H1 (cell line): ENCODE measurements at regions not wholly inside any gene's neighbourhood (a gene's known extent, or its start where the extent isn't known, plus 50 kb on each side); places are given as distances from the start of the nearest gene placed in this dataset.

Experiments
- CTCF ChIA-PET: fragments of 300-600 bp; sonication (Branson Sonifier 250); formaldehyde crosslinking; loops from one replicate; lab custom pipeline; 2021; ENCODE audit not compliant: partially characterized antibody; lab: Charles Lee
- POLR2A ChIA-PET: fragments of 300-600 bp; sonication (Branson Sonifier 250); formaldehyde crosslinking; loops from one replicate; lab custom pipeline; 2021; ENCODE audit warnings: inconsistent platforms; ENCODE audit not compliant: partially characterized antibody; lab: Charles Lee
- DNase-seq, 2 experiments: peaks; one replicate each; pipeline versions ENCODE4 v3.0.0 to v3.0.0-alpha.2; 2010 to 2022; ENCODE audit warnings: low spot score in 2 of 2, low read depth in 1 of 2, mixed read lengths in 1 of 2
- FAIRE-seq: peaks from 2 replicates; lab custom pipeline; 2011; peaks lifted over from hg19 to GRCh38; lab: Jason Lieb, UNC
- H2AFZ ChIP-seq: 2 replicates; pipeline ENCODE4 v1.8.1; 2012; ENCODE audit warnings: low read length, inconsistent platforms
- H2AK5ac ChIP-seq: 2 replicates; pipeline ENCODE4 v1.6.1; 2013; ENCODE audit warnings: low read depth, low read length
- H2BK120ac ChIP-seq: replicated peaks from 2 replicates; pipeline ENCODE3; 2013; ENCODE audit warnings: low read depth, low read length, inconsistent platforms
- H2BK12ac ChIP-seq: 2 replicates; pipeline ENCODE4 v1.6.1; 2013; ENCODE audit warnings: low read depth, low read length
- H2BK15ac ChIP-seq: 2 replicates; pipeline ENCODE4 v1.6.1; 2013; ENCODE audit warnings: low read length
- H2BK20ac ChIP-seq: 2 replicates; pipeline ENCODE4 v1.6.1; 2013; ENCODE audit warnings: low read length
- H2BK5ac ChIP-seq: 2 replicates; pipeline ENCODE4 v1.6.1; 2013; ENCODE audit warnings: low read depth, low read length
- H3K14ac ChIP-seq: 2 replicates; pipeline ENCODE4 v1.6.1; 2013; ENCODE audit warnings: inconsistent platforms; ENCODE audit not compliant: insufficient read length
- H3K18ac ChIP-seq: 2 replicates; pipeline ENCODE4 v1.6.1; 2013; ENCODE audit warnings: low read length; ENCODE audit errors: extremely low read depth
- H3K23ac ChIP-seq: 2 replicates; pipeline ENCODE4 v1.6.1; 2013; ENCODE audit warnings: inconsistent platforms; ENCODE audit not compliant: insufficient read length
- H3K23me2 ChIP-seq: 2 replicates; pipeline ENCODE4 v1.6.1; 2013; ENCODE audit warnings: low read depth, low read length
- H3K27ac ChIP-seq: 2 replicates; pipeline ENCODE4 v1.6.1; 2011; ENCODE audit warnings: low read depth, low read length, inconsistent platforms
- H3K27me3 ChIP-seq, 4 experiments: replicated peaks in 1 of 4; 1 replicate in 1 of 4; 2 replicates in 3 of 4; pipeline versions ENCODE4 v1.6.1 to v1.8.1; 2011 to 2013; ENCODE audit warnings: low read length in 3 of 4, mild to moderate bottlenecking in 3 of 4, inconsistent platforms in 2 of 4, mixed read lengths in 2 of 4, moderate library complexity in 1 of 4; ENCODE audit not compliant: control insufficient read depth in 3 of 4, insufficient read depth in 3 of 4; ENCODE audit errors: extremely low read depth in 1 of 4
- H3K36me3 ChIP-seq, 4 experiments: 2 replicates each; pipeline versions ENCODE4 v1.6.1 to v1.8.1; 2011 to 2013; ENCODE audit warnings: mild to moderate bottlenecking in 4 of 4, low read length in 3 of 4, moderate library complexity in 2 of 4, control low read depth in 1 of 4, inconsistent platforms in 1 of 4; ENCODE audit not compliant: insufficient read depth in 4 of 4, control insufficient read depth in 2 of 4
- H3K4ac ChIP-seq: replicated peaks from 2 replicates; pipeline ENCODE3; 2013; ENCODE audit warnings: low read length, low read depth, mixed read lengths, inconsistent platforms; ENCODE audit not compliant: insufficient read length
- H3K4me1 ChIP-seq, 4 experiments: replicated peaks in 1 of 4; 1 replicate in 1 of 4; 2 replicates in 3 of 4; pipeline versions ENCODE4 v1.6.1 to v1.8.1; 2011 to 2013; ENCODE audit warnings: low read length in 3 of 4, inconsistent platforms in 2 of 4, mixed read lengths in 1 of 4; ENCODE audit not compliant: insufficient read depth in 4 of 4, control insufficient read depth in 3 of 4
- H3K4me2 ChIP-seq, 2 experiments: 2 replicates each; pipeline versions ENCODE4 v1.6.1 to v1.8.1; 2011 to 2013; ENCODE audit warnings: low read depth in 2 of 2, low read length in 2 of 2, control low read depth in 1 of 2, inconsistent platforms in 1 of 2, mild to moderate bottlenecking in 1 of 2; ENCODE audit not compliant: insufficient read depth in 1 of 2
- H3K4me3 ChIP-seq, 4 experiments: fragments of 200-600, 300-600 bp in 1 of 4; sonication (generic), shearing (Covaris generic), sonication (Bioruptor Twin) in 1 of 4; 2 replicates each; pipeline versions ENCODE4 v1.5.1 to v1.8.1; 2011 to 2016; ENCODE audit warnings: low read length in 4 of 4, low read depth in 3 of 4, control low read depth in 2 of 4, inconsistent platforms in 2 of 4, mild to moderate bottlenecking in 2 of 4, mixed read lengths in 1 of 4, moderate library complexity in 1 of 4; ENCODE audit not compliant: insufficient read depth in 2 of 4; ENCODE audit errors: extremely low read depth in 1 of 4
- H3K56ac ChIP-seq: replicated peaks from 2 replicates; pipeline ENCODE3; 2013; ENCODE audit warnings: low read depth, mild to moderate bottlenecking, mixed read lengths, low read length, inconsistent platforms; ENCODE audit not compliant: insufficient read length
- H3K79me1 ChIP-seq: 2 replicates; pipeline ENCODE4 v1.6.1; 2013; ENCODE audit warnings: low read depth, low read length, control low read depth
- H3K79me2 ChIP-seq, 2 experiments: 2 replicates each; pipeline versions ENCODE4 v1.6.1 to v1.8.1; 2012 to 2013; ENCODE audit warnings: low read length in 2 of 2, mild to moderate bottlenecking in 2 of 2, inconsistent platforms in 1 of 2; ENCODE audit not compliant: insufficient read depth in 2 of 2, control insufficient read depth in 1 of 2
- H3K9ac ChIP-seq, 4 experiments: replicated peaks in 1 of 4; 1 replicate in 1 of 4; 2 replicates in 3 of 4; pipeline versions ENCODE4 v1.6.1 to v1.8.1; 2011 to 2013; ENCODE audit warnings: low read depth in 3 of 4, low read length in 3 of 4, control low read depth in 2 of 4, mild to moderate bottlenecking in 2 of 4, moderate library complexity in 2 of 4, inconsistent platforms in 1 of 4; ENCODE audit errors: extremely low read depth in 1 of 4
- H3K9me3 ChIP-seq, 2 experiments: 2 replicates each; pipeline versions ENCODE4 v1.6.1 to v1.8.1; 2012 to 2013; ENCODE audit warnings: mild to moderate bottlenecking in 2 of 2, moderate library complexity in 2 of 2, control low read depth in 1 of 2, inconsistent platforms in 1 of 2, low read depth in 1 of 2, low read length in 1 of 2, mixed read lengths in 1 of 2; ENCODE audit not compliant: insufficient read depth in 2 of 2
- H4K20me1 ChIP-seq, 2 experiments: replicated peaks in 1 of 2; 2 replicates each; pipeline versions ENCODE3 to v1.8.1; 2011 to 2013; ENCODE audit warnings: inconsistent platforms in 2 of 2, low read length in 2 of 2, mild to moderate bottlenecking in 1 of 2; ENCODE audit not compliant: insufficient read depth in 2 of 2, control insufficient read depth in 1 of 2
- H4K5ac ChIP-seq: 2 replicates; pipeline ENCODE4 v1.6.1; 2013; ENCODE audit warnings: low read length, low read depth, mixed read lengths, inconsistent platforms; ENCODE audit not compliant: insufficient read length
- H4K8ac ChIP-seq: 2 replicates; pipeline ENCODE4 v1.8.0; 2013; ENCODE audit warnings: mild to moderate bottlenecking, moderate library complexity, low read length, inconsistent platforms; ENCODE audit not compliant: insufficient read depth; ENCODE audit errors: extremely low read depth
- H4K91ac ChIP-seq: replicated peaks from 2 replicates; pipeline ENCODE3; 2013; ENCODE audit warnings: low read length, mixed read lengths, inconsistent platforms; ENCODE audit not compliant: insufficient read length
- CEBPB ChIP-seq: IDR thresholded peaks from 2 replicates; pipeline ENCODE4 v1.6.1; 2012; ENCODE audit warnings: low read depth, low read length
- EP300 ChIP-seq, 2 experiments: IDR thresholded peaks; 1 replicate in 1 of 2; 2 replicates in 1 of 2; pipeline ENCODE4 v1.6.1; 2011 to 2012; ENCODE audit warnings: low read depth in 2 of 2, low read length in 2 of 2, mild to moderate bottlenecking in 2 of 2, borderline replicate concordance in 1 of 2, inconsistent platforms in 1 of 2, moderate library complexity in 1 of 2
- FOSL1 ChIP-seq: IDR thresholded peaks from 2 replicates; pipeline ENCODE4 v1.6.1; 2011; ENCODE audit warnings: mild to moderate bottlenecking, low read depth, low read length, moderate library complexity; ENCODE audit not compliant: insufficient read depth
- GTF2F1 ChIP-seq: IDR thresholded peaks from 2 replicates; pipeline ENCODE4 v1.6.1; 2012; ENCODE audit warnings: low read depth, low read length, improper control_type of control experiment, borderline replicate concordance
- KDM5A ChIP-seq: fragments of 200-600 bp; IDR thresholded peaks from 2 replicates; pipeline ENCODE4 v1.7.1; 2012; ENCODE audit warnings: mild to moderate bottlenecking, low read length, inconsistent platforms, mixed read lengths
- MAX ChIP-seq: IDR thresholded peaks from 2 replicates; pipeline ENCODE4 v1.6.1; 2012; ENCODE audit warnings: inconsistent platforms
- RBBP5 ChIP-seq: IDR thresholded peaks from 2 replicates; pipeline ENCODE4 v1.7.1; 2012; ENCODE audit warnings: low read depth, mild to moderate bottlenecking, inconsistent platforms, low read length, moderate library complexity, borderline replicate concordance
- SIRT6 ChIP-seq: IDR thresholded peaks from one replicate; pipeline ENCODE4 v1.7.1; 2012; ENCODE audit warnings: low read length, inconsistent platforms
- TCF12 ChIP-seq: IDR thresholded peaks from 2 replicates; pipeline ENCODE4 v1.6.1; 2011; ENCODE audit warnings: low read depth, mild to moderate bottlenecking, low read length
- USF2 ChIP-seq: IDR thresholded peaks from 2 replicates; pipeline ENCODE4 v1.6.1; 2011; ENCODE audit warnings: low read length, improper control_type of control experiment
- ZNF274 ChIP-seq: IDR thresholded peaks from 2 replicates; pipeline ENCODE4 v1.7.0; 2012; ENCODE audit warnings: low read length, borderline replicate concordance; ENCODE audit errors: extremely low read depth
- WGBS, 2 experiments: shearing (Covaris generic) in 1 of 2; methylation state at CpG; one replicate each; pipeline versions ENCODE4 v1.1.6 to v1.1.7; 2013 to 2015; ENCODE audit warnings: low lambda C conversion rate in 2 of 2, mixed read lengths in 2 of 2, inconsistent platforms in 1 of 2, low coverage in 1 of 2, missing lambda C conversion rate in 1 of 2; ENCODE audit not compliant: insufficient replicate concordance in 2 of 2, insufficient coverage in 1 of 2, insufficient read length in 1 of 2; ENCODE audit errors: extremely low coverage in 1 of 2, missing lambda C conversion rate in 1 of 2; 5-methylcytosine and 5-hydroxymethylcytosine counted together

GRCh38 chr10:6771331-6771730, 191.3 kb upstream of the PRKCQ start:
- Histone ChIP-seq H3K56ac (no peak overlapping the region), H3K4ac (no peak overlapping the region), H4K91ac (no peak overlapping the region), H3K9me3 (peaks cover 3 to 5% of the 10 kb centered on the region in 2 experiments; a peak in 2 of 4 replicates), H2AFZ (no peak overlapping the region), H4K8ac (no peak overlapping the region), H2BK15ac (no peak overlapping the region), H3K18ac (no peak overlapping the region), H4K20me1 (no peaks in the 10 kb centered on the region), H2BK5ac (no peak overlapping the region), H3K23me2 (no peaks in the 10 kb centered on the region), H3K4me3 (no peak overlapping the region), H2BK120ac (no peak overlapping the region), H2BK20ac (no peak overlapping the region; the same call in 1 of the 2 replicates), H2BK12ac (no peak overlapping the region), H3K27me3 (no peaks in the 10 kb centered on the region; a peak in 2 of 7 replicates), H3K79me1 (no peaks in the 10 kb centered on the region), H3K4me1 (0 out of 7 replicates have a peak, but pooled peaks cover 0 to 2% (median 0%) of the 10 kb centered on the region in 4 experiments), H2AK5ac (no peak overlapping the region), H3K36me3 (no peaks in the 10 kb centered on the region), H3K79me2 (no peaks in the 10 kb centered on the region), H3K14ac (no peak overlapping the region), H3K9ac (no peak overlapping the region), H4K5ac (no peak overlapping the region), H3K27ac (no peak overlapping the region), H3K23ac (no peak overlapping the region), H3K4me2 (no peak overlapping the region)
- WGBS, 2 experiments: 79% methylated on average over 3 of the region's 3 CpGs; no CpG with 5 or more reads in 1 of the 2 experiments
- CTCF ChIA-PET: no interaction called here
- POLR2A ChIA-PET: interaction anchor here (0.7 kb wide), 1 partner anchor 260 kb away, joined by 3 read pairs; no protein-coding TSS in a partner anchor
- TF ChIP-seq GTF2F1 (no peak), USF2 (no peak), TCF12 (no peak), FOSL1 (no peak), KDM5A (no peak), SIRT6 (no peak), CEBPB (no peak), MAX (no peak), EP300 (IDR thresholded peaks at IDR 0.05; ENCODE audit: borderline replicate concordance in 1 of 2, low read depth in 2 of 2, low read length in 2 of 2) (no peak), RBBP5 (no peak), ZNF274 (no peak)
- no peak for DNase-seq
- no peak for FAIRE-seq
